ENCODE measurements at regions not wholly inside any gene's neighbourhood (a gene's known extent, or its start where the extent isn't known, plus 50 kb on each side); places are given as distances from the start of the nearest gene placed in this dataset.

- TF ChIP-seq, protein P1, sequence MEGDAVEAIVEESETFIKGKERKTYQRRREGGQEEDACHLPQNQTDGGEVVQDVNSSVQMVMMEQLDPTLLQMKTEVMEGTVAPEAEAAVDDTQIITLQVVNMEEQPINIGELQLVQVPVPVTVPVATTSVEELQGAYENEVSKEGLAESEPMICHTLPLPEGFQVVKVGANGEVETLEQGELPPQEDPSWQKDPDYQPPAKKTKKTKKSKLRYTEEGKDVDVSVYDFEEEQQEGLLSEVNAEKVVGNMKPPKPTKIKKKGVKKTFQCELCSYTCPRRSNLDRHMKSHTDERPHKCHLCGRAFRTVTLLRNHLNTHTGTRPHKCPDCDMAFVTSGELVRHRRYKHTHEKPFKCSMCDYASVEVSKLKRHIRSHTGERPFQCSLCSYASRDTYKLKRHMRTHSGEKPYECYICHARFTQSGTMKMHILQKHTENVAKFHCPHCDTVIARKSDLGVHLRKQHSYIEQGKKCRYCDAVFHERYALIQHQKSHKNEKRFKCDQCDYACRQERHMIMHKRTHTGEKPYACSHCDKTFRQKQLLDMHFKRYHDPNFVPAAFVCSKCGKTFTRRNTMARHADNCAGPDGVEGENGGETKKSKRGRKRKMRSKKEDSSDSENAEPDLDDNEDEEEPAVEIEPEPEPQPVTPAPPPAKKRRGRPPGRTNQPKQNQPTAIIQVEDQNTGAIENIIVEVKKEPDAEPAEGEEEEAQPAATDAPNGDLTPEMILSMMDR (IDR thresholded peaks at IDR 0.05), result no peak
- TF ChIP-seq POLR2A (IDR thresholded peaks at IDR 0.05), result no peak
Observed at GRCh38 chr16:86877835-86878234, 299.5 kb downstream of the FOXL1 start.

Data from heart left ventricle (tissue), 13 donors.